ENCODE measurements at regions not wholly inside any gene's neighbourhood (a gene's known extent, or its start where the extent isn't known, plus 50 kb on each side); places are given as distances from the start of the nearest gene placed in this dataset.

DNA sequence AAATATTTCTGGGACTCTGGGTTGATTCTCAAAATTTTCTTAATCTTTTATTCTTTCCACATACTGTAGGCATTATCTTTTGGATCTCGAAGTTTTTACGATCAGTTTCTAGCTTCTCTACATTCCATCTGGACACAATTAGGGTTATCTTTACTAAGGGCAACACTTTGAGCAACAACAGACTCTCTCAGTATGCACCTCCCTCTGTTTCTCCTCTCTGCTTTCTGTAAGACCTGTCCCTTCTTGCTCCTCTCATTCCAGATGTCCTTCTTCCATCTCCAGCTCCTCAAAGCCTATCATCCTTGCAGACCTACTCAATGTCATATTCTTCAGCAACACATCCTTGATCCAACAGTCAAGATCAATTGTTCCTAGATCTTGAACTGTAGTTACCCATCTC lies 457.0 kb downstream of the SLC6A15 start:
- no peak for TF ChIP-seq NRF1 (IDR thresholded peaks at IDR 0.05; ENCODE audit: low read depth, low read length)
- TF ChIP-seq, protein P1, sequence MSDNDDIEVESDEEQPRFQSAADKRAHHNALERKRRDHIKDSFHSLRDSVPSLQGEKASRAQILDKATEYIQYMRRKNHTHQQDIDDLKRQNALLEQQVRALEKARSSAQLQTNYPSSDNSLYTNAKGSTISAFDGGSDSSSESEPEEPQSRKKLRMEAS (IDR thresholded peaks at IDR 0.05), result no peak
- TF ChIP-seq JUN (IDR thresholded peaks at IDR 0.05; ENCODE audit: low read depth, low read length), result no peak
- TF ChIP-seq EP300 (IDR thresholded peaks at IDR 0.05; ENCODE audit: borderline replicate concordance in 1 of 2, low read depth in 2 of 2, low read length in 2 of 2), result no peak
- no peak for TF ChIP-seq SP1 (IDR thresholded peaks at IDR 0.05; ENCODE audit: low read depth, low read length)
- TF ChIP-seq POLR2A (IDR thresholded peaks at IDR 0.05; ENCODE audit: control extremely low read depth in 1 of 2, low read depth in 2 of 2, low read length in 2 of 2), result no peak

Data from H1 (cell line).